K562 (cell line): ENCODE measurements at regions not wholly inside any gene's neighbourhood (a gene's known extent, or its start where the extent isn't known, plus 50 kb on each side); places are given as distances from the start of the nearest gene placed in this dataset.

Experiments used
- ATAC-seq: fragments of 200-7000 bp; cut with Tn5 transposase; 3 replicates; pipeline ENCODE4 v1.9.1; 2020; ENCODE audit warnings: moderate library complexity
- BruUV-seq: library from RNA; stranded (reverse); fragments of 400-500 nt; replicated peaks from 2 replicates; lab custom pipeline; 2021; lab: Mats Ljungman, UMichigan
- CTCF ChIA-PET: fragments of 300-600 bp; formaldehyde crosslinking; extraction: SDS; loops from one replicate; lab custom pipeline; 2021; ENCODE audit warnings: low intra/inter-chr PET ratio; lab: Yijun Ruan, JAX
- POLR2A ChIA-PET: fragments of 300-600, 350-650 bp; sonication (Branson Sonifier 250); formaldehyde crosslinking; extraction: SDS; loops from one replicate; lab custom pipeline; 2021; ENCODE audit warnings: antibody characterized with exemption, inconsistent platforms; lab: Yijun Ruan, JAX
- DNase-seq, 4 experiments: peaks; one replicate each; pipeline versions ENCODE4 v3.0.0 to v3.0.0-alpha.2; 2011 to 2018; ENCODE audit warnings: low spot score in 3 of 4, mixed read lengths in 3 of 4; ENCODE audit errors: extremely low read depth in 1 of 4
- FAIRE-seq: peaks from 2 replicates; lab custom pipeline; 2011; peaks lifted over from hg19 to GRCh38; lab: Jason Lieb, UNC
- H2AFZ ChIP-seq: 2 replicates; pipeline ENCODE4 v1.6.0; 2011; ENCODE audit warnings: low read depth, low read length, control low read depth, inconsistent platforms
- H3K27ac ChIP-seq: fragments of 200-600 bp; 3 replicates; pipeline ENCODE4 v1.8.0; 2011; ENCODE audit warnings: low read depth, mild to moderate bottlenecking, control low read depth, inconsistent platforms, low read length, moderate library complexity, mixed read lengths; ENCODE audit errors: extremely low read depth
- H3K27me3 ChIP-seq, 2 experiments: fragments of 300-600 bp in 1 of 2; 2 replicates in 1 of 2; 3 replicates in 1 of 2; pipeline versions ENCODE4 v1.6.0 to v1.8.0; 2011; ENCODE audit warnings: inconsistent platforms in 2 of 2, low read length in 2 of 2, mild to moderate bottlenecking in 1 of 2, mixed read lengths in 1 of 2, moderate library complexity in 1 of 2; ENCODE audit not compliant: control insufficient read depth in 2 of 2, insufficient read depth in 2 of 2
- H3K36me3 ChIP-seq: fragments of 300-600 bp; 3 replicates; pipeline ENCODE4 v1.8.0; 2011; ENCODE audit warnings: mild to moderate bottlenecking, low read length, inconsistent platforms; ENCODE audit not compliant: control insufficient read depth, insufficient read depth
- H3K4me1 ChIP-seq, 2 experiments: fragments of 200-600 bp in 1 of 2; replicated peaks in 1 of 2; 2 replicates in 1 of 2; 3 replicates in 1 of 2; pipeline versions ENCODE4 v1.5.1 to v1.8.0; 2011; ENCODE audit warnings: inconsistent platforms in 2 of 2, low read length in 2 of 2, mild to moderate bottlenecking in 1 of 2, mixed read lengths in 1 of 2, moderate library complexity in 1 of 2; ENCODE audit not compliant: control insufficient read depth in 2 of 2, insufficient read depth in 2 of 2
- H3K4me2 ChIP-seq: 2 replicates; pipeline ENCODE4 v1.6.1; 2011; ENCODE audit warnings: low read length, control low read depth, inconsistent platforms, mixed read lengths; ENCODE audit not compliant: insufficient read depth
- H3K4me3 ChIP-seq: fragments of 200-600 bp; sonication (generic), shearing (Covaris generic); 2 replicates; pipeline ENCODE4 v1.5.1; 2016; ENCODE audit warnings: control low read depth, inconsistent platforms
- H3K79me2 ChIP-seq: fragments of 200-600 bp; 3 replicates; pipeline ENCODE4 v1.8.0; 2011; ENCODE audit warnings: low read length, inconsistent platforms; ENCODE audit not compliant: control insufficient read depth, insufficient read depth
- H3K9ac ChIP-seq, 2 experiments: 2 replicates each; pipeline versions ENCODE4 v1.6.0 to v1.6.1; 2011; ENCODE audit warnings: low read depth in 2 of 2, low read length in 2 of 2, control low read depth in 1 of 2, inconsistent platforms in 1 of 2, mild to moderate bottlenecking in 1 of 2, mixed read lengths in 1 of 2; ENCODE audit not compliant: insufficient read depth in 1 of 2
- H3K9me1 ChIP-seq: one replicate; pipeline ENCODE4 v1.6.0; 2011; ENCODE audit warnings: inconsistent platforms, mild to moderate bottlenecking, low read length, moderate library complexity; ENCODE audit not compliant: control insufficient read depth, insufficient read depth
- H3K9me3 ChIP-seq: replicated peaks from 2 replicates; pipeline ENCODE4 v1.5.1; 2011; ENCODE audit warnings: low read depth, low read length, inconsistent platforms; ENCODE audit not compliant: control insufficient read depth, insufficient read depth
- H4K20me1 ChIP-seq: replicated peaks from 2 replicates; pipeline ENCODE4 v1.6.1; 2011; ENCODE audit warnings: low read length, inconsistent platforms, mixed read lengths; ENCODE audit not compliant: control insufficient read depth, insufficient read depth
- ATF4 ChIP-seq: fragments of 450-650 bp; formaldehyde crosslinking; IDR thresholded peaks from 2 replicates; pipeline ENCODE4 v1.4.0; 2022; ENCODE audit warnings: mild to moderate bottlenecking, moderate library complexity
- L3MBTL2 ChIP-seq: fragments of 450-650 bp; IDR thresholded peaks from 2 replicates; pipeline ENCODE4 v1.6.1; 2016; ENCODE audit warnings: mild to moderate bottlenecking, moderate library complexity
- MTA2 ChIP-seq: fragments of 450-650 bp; IDR thresholded peaks from 2 replicates; pipeline ENCODE4 v1.6.1; 2016; ENCODE audit warnings: low read depth
- PKNOX1 ChIP-seq: fragments of 450-650 bp; IDR thresholded peaks from 2 replicates; pipeline ENCODE4 v1.6.1; 2016
- SUPT5H ChIP-seq: fragments of 450-650 bp; IDR thresholded peaks from 2 replicates; pipeline ENCODE4 v1.6.1; 2016
- ZNF384 ChIP-seq: IDR thresholded peaks from 2 replicates; pipeline ENCODE4 v1.6.1; 2012; ENCODE audit warnings: low read depth, low read length, improper control_type of control experiment
- ZNF57 ChIP-seq: fragments of 450-650 bp; formaldehyde crosslinking; IDR thresholded peaks from 2 replicates; pipeline ENCODE4 v1.4.0; 2020; ENCODE audit warnings: mild to moderate bottlenecking, moderate library complexity
- WGBS: fragments of 100-300 bp; shearing (Covaris generic); methylation state at CpG from one replicate; pipeline ENCODE4 v1.1.6; 2016; ENCODE audit warnings: low coverage, mixed read lengths; ENCODE audit not compliant: insufficient coverage; ENCODE audit errors: missing lambda C conversion rate; 5-methylcytosine and 5-hydroxymethylcytosine counted together
- in situ Hi-C: fragments of 300-500 bp; cut with MboI; formaldehyde crosslinking; loops from 4 replicates; pipeline ENCODE4 v1.15.0; 2018; ENCODE audit warnings: inconsistent platforms, mixed read lengths
- intact Hi-C: fragments of 100-400 bp; cut with micrococcal nuclease; formaldehyde crosslinking; loops from 2 replicates; pipeline ENCODE4 v1.14.2; 2022

GRCh38 chr11:95435628-95436353 lies 204.8 kb upstream of the SESN3 start (continued):
- no peak for TF ChIP-seq PKNOX1
- TF ChIP-seq SUPT5H, result no peak
- peak; percentile 42; the same call in 1 of the 2 replicates for TF ChIP-seq L3MBTL2
- TF ChIP-seq ZNF384, result no peak

- BruUV-seq, result no TSS peak
- H3K9ac ChIP-seq, result no peak overlapping the region
- no peak overlapping the region for H3K4me3 ChIP-seq
- WGBS, result 17% methylated on average over 3 of the region's 3 CpGs
- H3K4me1 ChIP-seq, result peaks cover 0 to 5% of the 10 kb centered on the region in 2 experiments; a peak in 1 of 5 replicates
- H3K9me3 ChIP-seq, result no peaks in the 10 kb centered on the region
- no peaks in the 10 kb centered on the region for H4K20me1 ChIP-seq
- H3K36me3 ChIP-seq, result no peaks in the 10 kb centered on the region
- intact Hi-C loops, result no loop called here
- TF ChIP-seq ZNF57 (CRISPR knock-in tag), result no peak
- TF ChIP-seq ATF4, result no peak
- TF ChIP-seq MTA2, result no peak
- TF ChIP-seq, all 486 proteins: peak for 0
- Histone ChIP-seq H2AFZ (peak overlapping the region; percentile 75), H3K27me3 (no peaks in the 10 kb centered on the region), H3K9me1 (no peaks in the 10 kb centered on the region), H3K79me2 (no peaks in the 10 kb centered on the region), H3K27ac (no peak overlapping the region), H3K4me2 (no peak overlapping the region)
- ATAC-seq, result no peak
- POLR2A ChIA-PET, result interaction anchor here (1.0 to 1.3 kb wide), 3 partner anchors 8 to 12 kb away, joined by 3 to 6 read pairs (median 3); no protein-coding TSS in a partner anchor
- in situ Hi-C loops, result no loop called here
- no peak for FAIRE-seq
- CTCF ChIA-PET, result no interaction called here
- DNase-seq, result no peak
These were observed 204.2 kb upstream of the SESN3 start for GRCh38 chr11:95435192-95435591.
